Colonic mucosa (tissue), 4 donors: ENCODE measurements at regions not wholly inside any gene's neighbourhood (a gene's known extent, or its start where the extent isn't known, plus 50 kb on each side); places are given as distances from the start of the nearest gene placed in this dataset.

ENCODE experiments used
- DNase-seq: peaks from one replicate; pipeline ENCODE4 v3.0.0-alpha.2; 2020
- H3K27ac ChIP-seq: fragments of 200-600 bp; one replicate; pipeline ENCODE4 v1.8.0; 2021
- H3K27me3 ChIP-seq: fragments of 200-600 bp; one replicate; pipeline ENCODE4 v1.8.0; 2021
- H3K36me3 ChIP-seq: fragments of 200-600 bp; one replicate; pipeline ENCODE4 v1.8.0; 2021
- H3K4me1 ChIP-seq: fragments of 200-600 bp; one replicate; pipeline ENCODE4 v1.8.0; 2021; ENCODE audit warnings: mild to moderate bottlenecking
- H3K4me3 ChIP-seq: fragments of 200-600 bp; one replicate; pipeline ENCODE4 v1.8.0; 2021
- H3K9ac ChIP-seq, 2 donors: one replicate each; pipeline ENCODE4 v1.7.0; 2013; ENCODE audit warnings: control low read depth in 2 of 2, low read depth in 2 of 2, low read length in 2 of 2
- H3K9me3 ChIP-seq: fragments of 200-600 bp; one replicate; pipeline ENCODE4 v1.8.0; 2021
- intact Hi-C: fragments of 100-400 bp; cut with DNase I; formaldehyde crosslinking; loops from one replicate; pipeline ENCODE4 v1.14.1; 2022
- TF ChIP-seq, protein P1 (sequence below): fragments of 200-600 bp; IDR thresholded peaks from one replicate; pipeline ENCODE4 v1.8.0; 2022; ENCODE audit warnings: antibody characterized with exemption, mild to moderate bottlenecking
- donor health status: healthy.
- donor health status: DM: no; HTN: no; CAD: no.
- donor health status: DM: no; HTN: no; CAD: no.

DNA sequence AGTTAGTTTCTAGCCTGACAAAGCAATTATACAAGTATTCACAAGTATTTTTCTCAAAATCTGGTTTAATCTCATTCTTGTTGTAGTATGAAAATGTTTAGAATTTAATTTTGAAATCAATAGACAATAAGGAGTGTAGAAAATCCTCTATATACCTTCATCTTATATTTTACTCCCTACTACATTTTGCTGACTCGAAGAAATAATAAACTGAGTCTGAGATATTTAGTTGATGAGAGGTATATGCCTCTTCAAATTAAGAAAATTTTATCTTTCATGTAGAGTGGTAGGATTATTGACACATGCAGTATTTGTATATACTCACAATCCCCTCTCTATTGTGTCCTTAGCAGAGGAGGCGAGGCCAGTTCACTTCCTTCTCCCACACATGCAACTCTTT, 477.7 kb downstream of the MAN2A1 start:
- H3K36me3 ChIP-seq: no peaks in the 10 kb centered on the region
- no peaks in the 10 kb centered on the region for H3K9me3 ChIP-seq
- H3K27me3 ChIP-seq: no peaks in the 10 kb centered on the region
- intact Hi-C loops: no loop called here
- DNase-seq: no peak
- no peak overlapping the region for H3K4me3 ChIP-seq
- no peaks in the 10 kb centered on the region for H3K4me1 ChIP-seq
- TF ChIP-seq, protein P1, sequence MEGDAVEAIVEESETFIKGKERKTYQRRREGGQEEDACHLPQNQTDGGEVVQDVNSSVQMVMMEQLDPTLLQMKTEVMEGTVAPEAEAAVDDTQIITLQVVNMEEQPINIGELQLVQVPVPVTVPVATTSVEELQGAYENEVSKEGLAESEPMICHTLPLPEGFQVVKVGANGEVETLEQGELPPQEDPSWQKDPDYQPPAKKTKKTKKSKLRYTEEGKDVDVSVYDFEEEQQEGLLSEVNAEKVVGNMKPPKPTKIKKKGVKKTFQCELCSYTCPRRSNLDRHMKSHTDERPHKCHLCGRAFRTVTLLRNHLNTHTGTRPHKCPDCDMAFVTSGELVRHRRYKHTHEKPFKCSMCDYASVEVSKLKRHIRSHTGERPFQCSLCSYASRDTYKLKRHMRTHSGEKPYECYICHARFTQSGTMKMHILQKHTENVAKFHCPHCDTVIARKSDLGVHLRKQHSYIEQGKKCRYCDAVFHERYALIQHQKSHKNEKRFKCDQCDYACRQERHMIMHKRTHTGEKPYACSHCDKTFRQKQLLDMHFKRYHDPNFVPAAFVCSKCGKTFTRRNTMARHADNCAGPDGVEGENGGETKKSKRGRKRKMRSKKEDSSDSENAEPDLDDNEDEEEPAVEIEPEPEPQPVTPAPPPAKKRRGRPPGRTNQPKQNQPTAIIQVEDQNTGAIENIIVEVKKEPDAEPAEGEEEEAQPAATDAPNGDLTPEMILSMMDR: no peak
- no peak overlapping the region for H3K9ac ChIP-seq
- H3K27ac ChIP-seq: no peak overlapping the region

DNA sequence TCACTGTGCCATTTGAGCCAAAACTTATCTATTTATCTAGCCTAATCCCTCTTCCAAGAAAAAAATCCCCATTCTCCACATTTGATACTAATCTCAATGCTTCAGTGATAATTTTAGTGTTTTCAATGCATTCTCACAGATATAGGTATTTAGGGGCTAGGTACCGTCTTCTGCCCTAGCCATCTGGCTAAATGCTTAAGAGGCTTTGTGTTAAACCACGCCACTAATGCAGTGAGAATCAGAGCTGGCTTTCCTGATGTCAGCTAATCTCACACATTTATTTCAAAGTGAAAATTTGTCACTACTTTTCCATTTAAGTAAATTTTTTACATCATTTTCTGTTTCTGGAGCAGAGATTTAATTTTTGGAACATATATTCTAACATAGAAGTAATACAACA, 479.7 kb downstream of the MAN2A1 start:
- Histone ChIP-seq H3K9me3 (no peaks in the 10 kb centered on the region), H3K4me1 (no peaks in the 10 kb centered on the region), H3K27ac (no peak overlapping the region), H3K27me3 (no peaks in the 10 kb centered on the region), H3K36me3 (no peaks in the 10 kb centered on the region), H3K9ac (no peak overlapping the region), H3K4me3 (no peak overlapping the region)
- DNase-seq: no peak
- intact Hi-C loops: no loop called here
- TF ChIP-seq, protein P1: no peak

DNA sequence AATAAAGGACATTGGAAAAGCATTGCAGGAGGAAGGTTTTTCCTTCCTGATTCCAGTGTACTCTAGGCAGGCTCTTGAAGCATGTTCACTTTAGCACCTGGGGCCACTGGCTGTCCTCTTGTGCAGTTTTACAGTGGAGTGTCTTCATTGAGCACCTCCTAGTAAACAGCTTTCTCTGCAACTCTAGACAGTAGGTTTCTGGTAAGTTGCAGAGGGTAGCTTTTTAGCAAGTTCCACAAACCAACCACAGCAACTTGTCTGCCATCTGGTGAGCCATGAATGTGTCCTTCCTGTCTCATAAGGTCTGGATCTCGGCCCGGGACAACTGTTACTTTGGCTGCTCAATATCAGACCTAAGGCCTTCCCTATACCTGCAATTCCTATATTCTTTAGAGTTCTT, 488.0 kb downstream of the MAN2A1 start:
- DNase-seq: no peak
- no peak overlapping the region for H3K4me3 ChIP-seq
- no peaks in the 10 kb centered on the region for H3K4me1 ChIP-seq
- H3K36me3 ChIP-seq: no peaks in the 10 kb centered on the region
- H3K9ac ChIP-seq: no peak overlapping the region
- no peak overlapping the region for H3K27ac ChIP-seq
- TF ChIP-seq, protein P1: no peak
- intact Hi-C loops: no loop called here
- H3K27me3 ChIP-seq: no peaks in the 10 kb centered on the region
- no peaks in the 10 kb centered on the region for H3K9me3 ChIP-seq

DNA sequence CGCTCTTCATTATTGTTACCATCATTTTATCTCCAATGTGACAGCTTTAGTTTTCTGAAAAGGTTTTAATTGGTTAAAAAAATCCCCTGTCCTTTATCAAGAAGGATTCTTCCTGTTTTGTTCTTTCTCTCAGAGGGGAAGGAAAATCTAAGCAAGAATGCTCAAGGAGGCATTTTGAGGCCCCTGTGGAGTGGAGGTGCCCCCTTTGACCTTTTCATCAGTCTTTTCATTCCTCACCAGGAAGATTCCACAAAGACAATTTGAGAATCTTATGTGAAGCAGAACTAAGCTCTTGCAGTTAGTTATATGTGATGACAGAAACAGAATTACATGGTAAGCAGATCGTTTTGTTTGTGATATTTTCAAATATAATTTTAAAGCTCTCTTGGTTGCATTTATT, 489.6 kb downstream of the MAN2A1 start:
- H3K36me3 ChIP-seq: no peaks in the 10 kb centered on the region
- no peaks in the 10 kb centered on the region for H3K27me3 ChIP-seq
- no peaks in the 10 kb centered on the region for H3K4me1 ChIP-seq
- TF ChIP-seq, protein P1: no peak
- DNase-seq: no peak
- intact Hi-C loops: no loop called here
- H3K9me3 ChIP-seq: no peaks in the 10 kb centered on the region
- H3K9ac ChIP-seq: no peak overlapping the region
- H3K27ac ChIP-seq: no peak overlapping the region
- no peak overlapping the region for H3K4me3 ChIP-seq

DNA sequence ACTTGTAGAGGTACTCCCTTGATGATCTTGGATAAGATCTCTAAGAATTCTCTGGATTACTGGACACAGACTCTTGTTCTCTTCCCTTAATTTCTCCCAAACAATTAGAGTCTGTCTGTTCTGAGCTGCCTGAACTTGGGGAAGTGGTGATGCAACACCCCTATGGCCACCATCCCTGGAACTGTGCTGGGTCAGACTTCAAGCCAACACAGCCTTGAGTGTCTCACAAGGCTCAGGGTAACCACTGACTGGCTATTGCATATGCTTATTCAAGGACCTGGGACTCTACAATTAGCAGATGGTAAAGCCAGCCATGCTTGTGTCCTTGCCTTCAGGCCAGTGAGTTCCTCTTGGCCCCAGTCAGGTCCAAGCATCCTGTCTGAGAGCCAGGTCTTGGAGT, 504.5 kb downstream of the MAN2A1 start:
- Histone ChIP-seq H3K4me3 (no peak overlapping the region), H3K27me3 (no peaks in the 10 kb centered on the region), H3K9me3 (no peaks in the 10 kb centered on the region), H3K27ac (no peak overlapping the region), H3K4me1 (no peaks in the 10 kb centered on the region), H3K36me3 (no peaks in the 10 kb centered on the region), H3K9ac (no peak overlapping the region)
- intact Hi-C loops: no loop called here
- TF ChIP-seq, protein P1: no peak
- no peak for DNase-seq

DNA sequence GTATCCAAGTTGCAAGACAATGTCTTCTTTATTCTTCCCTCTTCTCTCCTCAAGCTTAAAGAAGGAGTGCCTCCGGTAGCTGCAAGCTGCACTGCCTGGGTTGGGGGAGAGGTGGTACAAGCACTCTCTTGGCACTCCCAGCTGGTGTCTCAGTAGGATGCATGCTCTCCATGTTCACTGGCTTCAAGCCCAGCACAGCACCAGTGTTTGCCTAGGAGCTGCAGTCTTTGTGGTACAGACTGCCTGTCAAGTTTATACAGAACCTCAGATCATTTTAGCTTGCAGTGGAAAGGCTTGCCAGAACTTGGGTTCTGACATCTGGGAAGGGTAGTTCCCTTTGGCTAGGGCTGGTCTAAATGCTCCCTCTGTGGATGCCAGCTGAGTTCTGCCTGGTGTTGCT, 505.6 kb downstream of the MAN2A1 start:
- TF ChIP-seq, protein P1: no peak
- intact Hi-C loops: no loop called here
- no peaks in the 10 kb centered on the region for H3K27me3 ChIP-seq
- no peak overlapping the region for H3K9ac ChIP-seq
- no peak overlapping the region for H3K27ac ChIP-seq
- no peaks in the 10 kb centered on the region for H3K36me3 ChIP-seq
- no peaks in the 10 kb centered on the region for H3K9me3 ChIP-seq
- DNase-seq: no peak
- no peaks in the 10 kb centered on the region for H3K4me1 ChIP-seq
- no peak overlapping the region for H3K4me3 ChIP-seq
